AG04449 (cell line): ENCODE measurements at regions not wholly inside any gene's neighbourhood (a gene's known extent, or its start where the extent isn't known, plus 50 kb on each side); places are given as distances from the start of the nearest gene placed in this dataset.

Source experiments
- CTCF ChIA-PET: fragments of 350-600 bp; formaldehyde crosslinking; extraction: SDS; loops from one replicate; lab custom pipeline; 2021; ENCODE audit warnings: antibody characterized with exemption; lab: Yijun Ruan, JAX
- POLR2A ChIA-PET: fragments of 400-600, 350-600 bp; formaldehyde crosslinking; extraction: SDS; loops from one replicate; lab custom pipeline; 2020; ENCODE audit warnings: antibody characterized with exemption, inconsistent platforms; lab: Yijun Ruan, JAX
- DNase-seq: peaks from one replicate; pipeline ENCODE4 v3.0.0-alpha.2; 2010; ENCODE audit warnings: low read depth, low spot score
- H3K4me3 ChIP-seq: 2 replicates; pipeline ENCODE4 v1.5.1; 2011; ENCODE audit warnings: low read depth, mild to moderate bottlenecking, control low read depth, low read length
- TF ChIP-seq, protein P1 (sequence below): IDR thresholded peaks from one replicate; pipeline ENCODE4 v1.5.1; 2011; ENCODE audit warnings: mild to moderate bottlenecking, moderate library complexity, low read length, control low read depth, inconsistent platforms; ENCODE audit not compliant: insufficient read depth; ENCODE audit errors: missing control alignments

DNA sequence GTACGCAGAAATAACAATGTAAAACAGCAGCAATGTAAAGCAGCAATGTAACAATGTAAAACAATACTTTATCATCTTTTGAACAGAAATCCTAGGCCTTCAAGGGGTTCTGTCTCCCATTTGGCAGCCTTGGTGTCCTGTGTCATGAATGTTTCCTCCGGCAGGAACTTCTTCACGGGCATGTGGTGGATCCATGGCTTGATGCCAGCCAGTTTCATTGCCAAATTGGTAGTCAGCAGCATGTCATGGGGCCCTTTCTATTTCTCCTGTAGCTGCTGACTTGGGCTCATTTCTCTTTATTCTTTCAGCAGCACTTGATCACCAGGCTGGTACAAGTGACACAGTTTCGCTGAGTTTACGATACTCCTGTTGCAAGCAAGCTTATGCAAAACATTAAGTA, 275.3 kb downstream of the HTR1A start:
- CTCF ChIA-PET: no interaction called here
- POLR2A ChIA-PET: no interaction called here
- no peak overlapping the region for H3K4me3 ChIP-seq
- TF ChIP-seq, protein P1, sequence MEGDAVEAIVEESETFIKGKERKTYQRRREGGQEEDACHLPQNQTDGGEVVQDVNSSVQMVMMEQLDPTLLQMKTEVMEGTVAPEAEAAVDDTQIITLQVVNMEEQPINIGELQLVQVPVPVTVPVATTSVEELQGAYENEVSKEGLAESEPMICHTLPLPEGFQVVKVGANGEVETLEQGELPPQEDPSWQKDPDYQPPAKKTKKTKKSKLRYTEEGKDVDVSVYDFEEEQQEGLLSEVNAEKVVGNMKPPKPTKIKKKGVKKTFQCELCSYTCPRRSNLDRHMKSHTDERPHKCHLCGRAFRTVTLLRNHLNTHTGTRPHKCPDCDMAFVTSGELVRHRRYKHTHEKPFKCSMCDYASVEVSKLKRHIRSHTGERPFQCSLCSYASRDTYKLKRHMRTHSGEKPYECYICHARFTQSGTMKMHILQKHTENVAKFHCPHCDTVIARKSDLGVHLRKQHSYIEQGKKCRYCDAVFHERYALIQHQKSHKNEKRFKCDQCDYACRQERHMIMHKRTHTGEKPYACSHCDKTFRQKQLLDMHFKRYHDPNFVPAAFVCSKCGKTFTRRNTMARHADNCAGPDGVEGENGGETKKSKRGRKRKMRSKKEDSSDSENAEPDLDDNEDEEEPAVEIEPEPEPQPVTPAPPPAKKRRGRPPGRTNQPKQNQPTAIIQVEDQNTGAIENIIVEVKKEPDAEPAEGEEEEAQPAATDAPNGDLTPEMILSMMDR: no peak
- no peak for DNase-seq

DNA sequence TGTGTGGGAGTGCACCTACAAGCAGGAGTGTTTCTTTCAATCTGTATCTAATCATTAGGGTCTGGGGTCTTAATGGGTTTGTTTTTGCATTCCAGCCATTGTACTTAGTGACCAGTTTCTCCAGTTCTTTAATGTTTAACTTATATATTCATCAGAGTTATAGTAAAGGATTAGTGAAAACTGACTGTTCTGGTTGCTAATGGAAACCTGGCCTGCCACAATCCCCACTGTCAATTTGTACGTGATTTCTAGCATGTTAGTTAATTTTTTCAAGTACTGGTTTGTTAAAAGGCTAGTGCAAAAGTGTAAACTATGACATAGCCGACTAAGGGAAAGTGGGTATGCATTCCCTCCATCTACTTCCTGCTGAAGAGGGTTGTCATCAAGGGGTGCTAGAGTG, 276.1 kb downstream of the HTR1A start:
- POLR2A ChIA-PET: no interaction called here
- no peak for DNase-seq
- CTCF ChIA-PET: no interaction called here
- TF ChIP-seq, protein P1: no peak
- no peak overlapping the region for H3K4me3 ChIP-seq

DNA sequence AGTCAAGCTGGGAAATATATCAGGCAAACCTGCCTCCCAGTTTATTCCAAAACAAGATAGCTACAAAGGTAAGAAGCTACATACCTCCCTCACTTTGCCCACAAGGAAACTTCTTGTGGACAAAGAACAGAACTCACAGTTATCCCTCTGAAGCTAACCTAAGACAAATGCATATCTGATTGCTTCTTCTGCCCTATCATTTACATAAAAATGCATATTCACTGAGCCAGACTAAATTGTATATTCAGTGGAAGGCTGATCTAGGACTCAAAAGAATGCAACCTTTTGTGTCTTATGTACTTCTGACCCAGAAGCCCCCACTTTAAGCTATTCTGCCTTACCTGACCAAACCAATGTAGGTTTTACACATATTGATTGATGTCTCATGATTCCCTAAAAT, 276.8 kb downstream of the HTR1A start:
- no peak for DNase-seq
- TF ChIP-seq, protein P1: no peak
- POLR2A ChIA-PET: no interaction called here
- no peak overlapping the region for H3K4me3 ChIP-seq
- CTCF ChIA-PET: no interaction called here

DNA sequence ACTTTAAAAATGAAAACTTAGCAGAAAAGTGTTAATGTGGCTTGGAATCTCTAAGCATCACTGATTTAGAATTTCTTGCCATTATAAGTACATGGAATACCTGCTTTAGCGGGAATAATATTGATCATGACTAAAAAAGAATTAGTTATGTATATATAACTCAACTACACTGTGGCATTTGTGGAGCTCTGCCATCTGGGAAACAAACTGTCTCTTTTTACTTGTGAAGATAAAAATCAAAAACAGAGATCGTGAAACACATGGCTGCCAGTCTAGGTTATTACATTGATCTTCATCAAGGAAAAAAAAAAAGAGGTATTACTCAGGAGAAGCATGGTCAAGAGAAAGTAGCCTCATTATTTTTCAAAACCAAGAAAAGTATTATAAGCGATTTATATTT, 287.4 kb downstream of the HTR1A start:
- POLR2A ChIA-PET: no interaction called here
- no peak for DNase-seq
- TF ChIP-seq, protein P1: no peak
- CTCF ChIA-PET: no interaction called here
- no peak overlapping the region for H3K4me3 ChIP-seq

DNA sequence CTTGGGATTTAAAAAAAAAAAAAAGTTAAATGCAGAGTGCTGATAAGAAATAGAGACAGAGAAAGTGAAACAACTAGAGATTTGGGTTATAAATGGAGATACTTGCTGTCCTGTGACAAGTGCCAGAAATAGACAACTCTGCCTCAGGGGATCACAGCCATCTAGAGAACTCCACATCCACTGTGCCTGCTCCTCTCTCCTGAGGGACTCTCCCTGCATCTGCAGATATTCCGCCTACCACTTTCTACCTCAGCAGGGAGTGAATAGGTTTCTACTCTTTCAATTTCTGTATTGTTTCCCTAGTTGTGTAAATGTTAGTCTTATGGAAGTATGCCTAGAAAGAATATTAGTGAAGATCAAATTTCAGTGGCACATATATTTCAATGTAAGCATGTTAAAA, 307.2 kb downstream of the HTR1A start:
- TF ChIP-seq, protein P1: no peak
- CTCF ChIA-PET: no interaction called here
- DNase-seq: no peak
- no peak overlapping the region for H3K4me3 ChIP-seq
- POLR2A ChIA-PET: no interaction called here

DNA sequence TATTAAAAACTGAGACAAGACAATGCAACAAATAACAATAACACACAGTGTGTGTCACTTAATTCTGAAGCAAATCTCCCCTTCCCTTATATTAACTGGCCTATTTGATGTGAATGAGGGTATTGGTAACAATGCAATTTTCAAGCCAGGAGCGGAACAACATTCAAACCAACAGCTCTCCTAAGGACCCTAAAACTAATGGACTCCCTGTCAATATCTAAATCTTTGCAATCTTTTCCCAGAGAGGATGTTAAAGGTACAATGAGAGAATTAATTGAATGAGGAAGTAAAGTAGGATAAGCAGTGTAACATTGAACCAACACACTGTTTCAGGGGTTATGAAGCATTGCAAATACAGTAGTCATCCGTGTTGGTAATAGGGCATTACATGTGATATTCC, 311.7 kb downstream of the HTR1A start:
- TF ChIP-seq, protein P1: no peak
- ChIA-PET CTCF (no interaction called here), POLR2A (no interaction called here)
- DNase-seq: no peak
- no peak overlapping the region for H3K4me3 ChIP-seq
